Calu3 (cell line): ENCODE measurements at regions not wholly inside any gene's neighbourhood (a gene's known extent, or its start where the extent isn't known, plus 50 kb on each side); places are given as distances from the start of the nearest gene placed in this dataset.

Source experiments
- BruUV-seq: library from RNA; stranded (reverse); fragments of 400-500 nt; replicated peaks from 2 replicates; lab custom pipeline; 2021; lab: Mats Ljungman, UMichigan
- CTCF ChIA-PET: fragments of 300-600 bp; sonication (Branson Sonifier 250); formaldehyde crosslinking; loops from one replicate; lab custom pipeline; 2022; ENCODE audit warnings: antibody characterized with exemption; lab: Charles Lee
- DNase-seq: peaks from one replicate; pipeline ENCODE4 v3.0.0; 2022
- H3K27ac Mint-ChIP-seq: one replicate; pipeline ENCODE4 v1.8.0; 2022; ENCODE audit warnings: mixed read lengths; ENCODE audit not compliant: unreplicated experiment
- H3K27me3 Mint-ChIP-seq: one replicate; pipeline ENCODE4 v1.8.0; 2022; ENCODE audit warnings: mixed read lengths; ENCODE audit not compliant: unreplicated experiment
- H3K36me3 Mint-ChIP-seq: one replicate; pipeline ENCODE4 v1.8.0; 2022; ENCODE audit warnings: mild to moderate bottlenecking, moderate library complexity, mixed read lengths; ENCODE audit not compliant: insufficient read depth, unreplicated experiment
- H3K4me1 Mint-ChIP-seq: one replicate; pipeline ENCODE4 v1.8.0; 2022; ENCODE audit warnings: mild to moderate bottlenecking, low read depth, mixed read lengths; ENCODE audit not compliant: unreplicated experiment
- H3K4me3 Mint-ChIP-seq: one replicate; pipeline ENCODE4 v1.8.0; 2022; ENCODE audit warnings: mild to moderate bottlenecking, low read depth, moderate library complexity, mixed read lengths; ENCODE audit not compliant: unreplicated experiment
- H3K9me3 Mint-ChIP-seq: one replicate; pipeline ENCODE4 v1.8.0; 2022; ENCODE audit warnings: low read depth, mixed read lengths; ENCODE audit not compliant: unreplicated experiment
- CTCF ChIP-seq: fragments of 200-600 bp; IDR thresholded peaks from one replicate; pipeline ENCODE4 v1.8.0; 2022; ENCODE audit warnings: antibody characterized with exemption; ENCODE audit not compliant: unreplicated experiment
- intact Hi-C: fragments of 100-400 bp; cut with micrococcal nuclease; formaldehyde crosslinking; loops from one replicate; pipeline ENCODE4 v1.10.0; 2022; ENCODE audit not compliant: unreplicated experiment

- no peaks in the 10 kb centered on the region for H3K36me3 Mint-ChIP-seq
- H3K4me3 Mint-ChIP-seq = no peak overlapping the region
- no peak for TF ChIP-seq CTCF
- no peaks in the 10 kb centered on the region for H3K9me3 Mint-ChIP-seq
- H3K27ac Mint-ChIP-seq = no peak overlapping the region
- intact Hi-C loops = no loop called here
- CTCF ChIA-PET = no interaction called here
- peaks cover under 1% of the 10 kb centered on the region for H3K27me3 Mint-ChIP-seq
- no peaks in the 10 kb centered on the region for H3K4me1 Mint-ChIP-seq
- BruUV-seq = no TSS peak
- DNase-seq = no peak
Measured at GRCh38 chr18:56390626-56391025, 247.8 kb downstream of the TXNL1 start.

GRCh38 chr18:56389190-56389589 is 249.2 kb downstream of the TXNL1 start:
- H3K36me3 Mint-ChIP-seq = no peaks in the 10 kb centered on the region
- peaks cover 13% of the 10 kb centered on the region for H3K27me3 Mint-ChIP-seq
- no peak overlapping the region for H3K27ac Mint-ChIP-seq
- intact Hi-C loops = loop anchor here (10.0 kb wide), 1 partner anchor 56 kb away; no protein-coding TSS in a partner anchor
- no peak overlapping the region for H3K4me3 Mint-ChIP-seq
- no peaks in the 10 kb centered on the region for H3K9me3 Mint-ChIP-seq
- H3K4me1 Mint-ChIP-seq = no peaks in the 10 kb centered on the region
- CTCF ChIA-PET = no interaction called here
- no TSS peak for BruUV-seq
- TF ChIP-seq CTCF = no peak
- no peak for DNase-seq

- Mint-ChIP-seq H3K4me1 (no peaks in the 10 kb centered on the region), H3K4me3 (no peak overlapping the region), H3K36me3 (no peaks in the 10 kb centered on the region), H3K9me3 (no peaks in the 10 kb centered on the region), H3K27ac (no peak overlapping the region), H3K27me3 (peaks cover 13% of the 10 kb centered on the region)
- no peak for DNase-seq
- BruUV-seq = no TSS peak
- CTCF ChIA-PET = no interaction called here
- no peak for TF ChIP-seq CTCF
- intact Hi-C loops = loop anchor here (10.0 kb wide), 1 partner anchor 56 kb away; no protein-coding TSS in a partner anchor
Measured at GRCh38 chr18:56388571-56388970, 249.8 kb downstream of the TXNL1 start.

- CTCF ChIA-PET = no interaction called here
- intact Hi-C loops = loop anchor here (10.0 kb wide), 1 partner anchor 58 kb away; no protein-coding TSS in a partner anchor
- Mint-ChIP-seq H3K27ac (no peak overlapping the region), H3K36me3 (no peaks in the 10 kb centered on the region), H3K9me3 (no peaks in the 10 kb centered on the region), H3K4me1 (no peaks in the 10 kb centered on the region), H3K4me3 (no peak overlapping the region), H3K27me3 (peaks cover 13% of the 10 kb centered on the region)
- TF ChIP-seq CTCF = no peak
- no peak for DNase-seq
- BruUV-seq = no TSS peak
Measured at GRCh38 chr18:56386856-56387255, 251.5 kb downstream of the TXNL1 start.
